HEK293T (cell line): ENCODE measurements at regions not wholly inside any gene's neighbourhood (a gene's known extent, or its start where the extent isn't known, plus 50 kb on each side); places are given as distances from the start of the nearest gene placed in this dataset.

Source experiments
- ARNT ChIP-seq: fragments of 450-650 bp; IDR thresholded peaks from 2 replicates; pipeline ENCODE4 v1.6.1; 2017; ENCODE audit warnings: mild to moderate bottlenecking
- BHLHE40 ChIP-seq: fragments of 450-650 bp; IDR thresholded peaks from 2 replicates; pipeline ENCODE4 v1.6.1; 2016; ENCODE audit warnings: mild to moderate bottlenecking, moderate library complexity, borderline replicate concordance
- CTBP1 ChIP-seq: fragments of 450-650 bp; IDR thresholded peaks from 2 replicates; pipeline ENCODE4 v1.6.1; 2016; ENCODE audit warnings: borderline replicate concordance
- ELF4 ChIP-seq: fragments of 450-650 bp; IDR thresholded peaks from 2 replicates; pipeline ENCODE4 v1.6.1; 2017; ENCODE audit warnings: antibody characterized with exemption
- FOXA1 ChIP-seq: fragments of 450-650 bp; IDR thresholded peaks from 2 replicates; pipeline ENCODE4 v1.6.1; 2016; ENCODE audit warnings: mild to moderate bottlenecking
- FOXM1 ChIP-seq: fragments of 450-650 bp; IDR thresholded peaks from 2 replicates; pipeline ENCODE4 v1.6.1; 2017; ENCODE audit warnings: mild to moderate bottlenecking, borderline replicate concordance
- NFRKB ChIP-seq: fragments of 450-650 bp; IDR thresholded peaks from 2 replicates; pipeline ENCODE4 v1.6.1; 2016; ENCODE audit warnings: mild to moderate bottlenecking, moderate library complexity
- PKNOX1 ChIP-seq: fragments of 450-650 bp; IDR thresholded peaks from 2 replicates; pipeline ENCODE4 v1.6.1; 2016
- SP1 ChIP-seq: fragments of 450-650 bp; IDR thresholded peaks from 2 replicates; pipeline ENCODE4 v1.6.1; 2017
- SUZ12 ChIP-seq: fragments of 450-650 bp; IDR thresholded peaks from 2 replicates; pipeline ENCODE4 v1.6.1; 2016; ENCODE audit warnings: mild to moderate bottlenecking
- TARDBP ChIP-seq: fragments of 450-650 bp; IDR thresholded peaks from 2 replicates; pipeline ENCODE4 v1.6.1; 2016
- ZNF384 ChIP-seq: fragments of 450-650 bp; IDR thresholded peaks from 2 replicates; pipeline ENCODE4 v1.6.1; 2016

GRCh38 chr5:172573986-172574870 is 66.8 kb upstream of the NEURL1B start:
- TF ChIP-seq NFRKB (no peak), PKNOX1 (no peak), SP1 (no peak), TARDBP (no peak), ARNT (no peak), BHLHE40 (no peak), ZNF384 (no peak), FOXM1 (no peak), SUZ12 (no peak), ELF4 (no peak), CTBP1 (no peak), FOXA1 (no peak)
